GM13977 (cell line): ENCODE measurements at regions not wholly inside any gene's neighbourhood (a gene's known extent, or its start where the extent isn't known, plus 50 kb on each side); places are given as distances from the start of the nearest gene placed in this dataset.
"Not testable (repeated sequence)": the region's sequence is repeated elsewhere in the genome, so short reads cannot be mapped to it uniquely, and the experiment has no call there.

Source experiments
- DNase-seq: peaks from one replicate; pipeline ENCODE4 v3.0.0; 2012; ENCODE audit warnings: low spot score
- CTCF ChIP-seq: IDR thresholded peaks from 2 replicates; pipeline ENCODE4 v1.5.1; 2012; ENCODE audit warnings: mild to moderate bottlenecking, control low read depth; ENCODE audit not compliant: insufficient read depth; ENCODE audit errors: extremely low read depth, missing control alignments
- in situ Hi-C: fragments of 300-500 bp; cut with MboI; formaldehyde crosslinking; loops from one replicate; pipeline ENCODE4 v1.12.0; 2022; ENCODE audit warnings: low sequenced_read_pairs, low pct_unique_long_range_greater_than_20kb, mixed read lengths, inconsistent platforms; ENCODE audit not compliant: unreplicated experiment

DNA sequence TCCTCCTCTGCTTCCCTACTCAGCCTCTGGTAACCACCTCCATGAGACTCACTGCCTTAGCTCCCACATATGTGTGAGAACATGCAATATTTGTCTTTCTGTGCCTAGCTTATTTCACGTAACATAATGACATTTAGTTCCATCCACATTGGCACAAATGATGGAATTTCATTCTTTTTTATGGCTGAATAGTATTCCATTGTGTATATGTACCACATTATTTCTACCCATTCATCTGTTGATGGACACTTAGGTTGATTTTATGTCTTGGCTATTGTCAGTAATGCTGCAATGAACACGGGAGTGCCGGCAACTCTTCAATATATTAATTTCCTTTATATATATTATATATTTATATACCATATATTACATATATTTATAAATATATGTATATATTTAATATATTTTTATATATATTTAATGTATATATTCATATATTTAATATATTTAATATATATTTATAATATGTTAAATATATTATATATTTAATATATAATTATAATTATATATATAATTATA is 1046.9 kb downstream of the DNAJB9 start:
- TF ChIP-seq CTCF: no peak

GRCh38 chr7:109622320-109622719 is 1052.6 kb downstream of the DNAJB9 start:
- DNase-seq: no peak
- in situ Hi-C loops: no loop called here
- no peak for TF ChIP-seq CTCF

More for the DNA sequence above, 1046.9 kb downstream of the DNAJB9 start:
- no peak for DNase-seq
- in situ Hi-C loops: no loop called here

GRCh38 chr7:109632890-109633289 is 1063.2 kb downstream of the DNAJB9 start:
- DNase-seq, in situ Hi-C loops: not testable (repeated sequence)

DNA sequence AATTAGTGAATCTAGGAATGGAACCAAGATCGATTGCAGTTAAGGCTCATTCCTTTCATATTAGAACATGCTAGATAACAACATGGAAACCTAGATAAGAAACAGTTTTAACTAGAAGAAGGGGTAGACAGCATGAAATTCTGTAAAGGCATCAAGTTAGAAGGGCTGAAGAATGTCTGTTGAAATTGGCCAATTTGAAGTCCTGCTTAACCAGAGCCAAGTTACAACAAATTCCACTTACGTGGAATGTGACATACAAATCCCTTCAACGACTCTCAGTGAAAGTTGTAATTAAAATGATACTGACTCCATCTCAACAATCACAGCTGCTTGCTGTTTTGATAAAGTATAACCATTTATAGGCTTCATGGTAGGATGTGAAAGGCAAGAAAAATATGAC is 1065.7 kb downstream of the DNAJB9 start:
- no peak for DNase-seq
- TF ChIP-seq CTCF: no peak
- in situ Hi-C loops: no loop called here

GRCh38 chr7:109637428-109637990 is 1067.8 kb downstream of the DNAJB9 start:
- no peak for DNase-seq
- no peak for TF ChIP-seq CTCF
- in situ Hi-C loops: no loop called here

DNA sequence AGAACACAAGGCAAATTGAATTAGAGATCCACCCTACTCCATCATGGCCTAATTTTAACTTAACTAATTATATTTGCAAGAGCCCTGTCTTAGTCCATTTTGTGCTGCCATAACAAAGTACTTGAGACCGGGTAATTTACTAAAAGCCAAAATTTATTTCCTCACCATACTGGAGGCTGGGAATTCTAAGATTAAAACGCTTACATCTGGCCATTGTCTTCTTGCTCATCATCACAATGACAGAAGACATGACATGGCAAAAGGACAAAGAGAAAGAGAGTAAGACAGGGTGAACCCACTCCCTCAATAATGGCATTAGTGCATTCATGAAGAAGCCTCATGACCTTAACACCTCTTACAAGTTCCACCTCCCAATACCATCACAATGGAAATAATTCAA is 1068.6 kb downstream of the DNAJB9 start:
- TF ChIP-seq CTCF: no peak
- no peak for DNase-seq
- in situ Hi-C loops: no loop called here

DNA sequence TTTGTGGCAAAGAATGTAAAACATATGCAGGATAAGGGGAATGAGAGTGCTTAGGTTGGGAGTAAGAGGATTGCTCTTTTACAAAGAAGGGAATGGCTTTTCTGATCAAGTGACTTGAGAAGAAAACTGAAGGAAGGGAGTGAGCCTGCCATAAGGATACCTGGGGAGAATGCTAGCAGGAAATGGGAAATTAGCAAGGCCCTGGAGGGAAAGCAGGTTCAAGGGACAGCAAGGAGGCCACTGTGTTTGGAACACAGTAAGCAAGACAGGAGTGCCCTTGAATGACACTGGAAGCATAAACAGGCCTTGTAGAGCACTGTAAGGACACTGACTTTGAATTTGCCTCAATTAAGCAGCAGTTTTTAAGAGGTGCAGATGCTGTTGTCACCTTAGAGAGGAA is 1069.9 kb downstream of the DNAJB9 start:
- DNase-seq: no peak
- in situ Hi-C loops: no loop called here
- no peak for TF ChIP-seq CTCF
